HepG2 (cell line): ENCODE measurements at regions not wholly inside any gene's neighbourhood (a gene's known extent, or its start where the extent isn't known, plus 50 kb on each side); places are given as distances from the start of the nearest gene placed in this dataset.

ENCODE experiments used
- ATAC-seq: fragments of 200-7000 bp; cut with Tn5 transposase; 3 replicates; pipeline ENCODE4 v1.9.1; 2020; ENCODE audit warnings: mild to moderate bottlenecking, moderate library complexity
- BruUV-seq: library from RNA; stranded (reverse); fragments of 400-500 nt; replicated peaks from 2 replicates; lab custom pipeline; 2021; lab: Mats Ljungman, UMichigan
- CTCF ChIA-PET: fragments of 300-600 bp; formaldehyde crosslinking; extraction: SDS; loops from one replicate; lab custom pipeline; 2021; ENCODE audit warnings: low total read pairs, inconsistent platforms, low intra/inter-chr PET ratio; lab: Yijun Ruan, JAX
- POLR2A ChIA-PET: fragments of 350-600 bp; sonication (Branson Sonifier 250); formaldehyde crosslinking; loops from one replicate; lab custom pipeline; 2020; ENCODE audit warnings: antibody characterized with exemption, inconsistent platforms; lab: Yijun Ruan, JAX
- DNase-seq: peaks from one replicate; pipeline ENCODE4 v3.0.0-alpha.2; 2015; ENCODE audit warnings: low spot score
- FAIRE-seq: peaks from 3 replicates; lab custom pipeline; 2011; peaks lifted over from hg19 to GRCh38; lab: Jason Lieb, UNC
- H2AFZ ChIP-seq: one replicate; pipeline ENCODE4 v1.6.1; 2011; ENCODE audit warnings: low read length, inconsistent platforms
- H3K27ac ChIP-seq: fragments of 300-600 bp; 3 replicates; pipeline ENCODE4 v1.8.0; 2011; ENCODE audit warnings: mixed run types, mild to moderate bottlenecking, mixed read lengths, low read length, inconsistent platforms; ENCODE audit not compliant: insufficient read depth; ENCODE audit errors: extremely low read length
- H3K27me3 ChIP-seq, 2 experiments: fragments of 200-600 bp in 1 of 2; 2 replicates in 1 of 2; 3 replicates in 1 of 2; pipeline versions ENCODE4 v1.6.0 to v1.8.0; 2011; ENCODE audit warnings: low read length in 2 of 2, mild to moderate bottlenecking in 2 of 2, moderate library complexity in 2 of 2, inconsistent platforms in 1 of 2; ENCODE audit not compliant: insufficient read depth in 2 of 2, control insufficient read depth in 1 of 2
- H3K36me3 ChIP-seq, 2 experiments: fragments of 200-600 bp in 1 of 2; replicated peaks in 1 of 2; 2 replicates in 1 of 2; 3 replicates in 1 of 2; pipeline versions ENCODE4 v1.5.1 to v1.8.0; 2011; ENCODE audit warnings: low read length in 2 of 2, inconsistent platforms in 1 of 2; ENCODE audit not compliant: insufficient read depth in 2 of 2, control insufficient read depth in 1 of 2
- H3K4me1 ChIP-seq: 2 replicates; pipeline ENCODE4 v1.5.1; 2012; ENCODE audit warnings: low read length, inconsistent platforms; ENCODE audit not compliant: insufficient read depth
- H3K4me2 ChIP-seq: 2 replicates; pipeline ENCODE4 v1.6.0; 2011; ENCODE audit warnings: low read depth, low read length, inconsistent platforms
- H3K4me3 ChIP-seq, 3 experiments: fragments of 200-600 bp in 1 of 3; sonication (generic), shearing (Covaris generic) in 1 of 3; replicated peaks in 1 of 3; 2 replicates each; pipeline ENCODE4 v1.5.1; 2011 to 2016; ENCODE audit warnings: low read length in 3 of 3, inconsistent platforms in 2 of 3, low read depth in 2 of 3, mild to moderate bottlenecking in 2 of 3, control low read depth in 1 of 3, mixed read lengths in 1 of 3; ENCODE audit not compliant: insufficient read depth in 1 of 3
- H3K79me2 ChIP-seq: one replicate; pipeline ENCODE4 v1.6.1; 2011; ENCODE audit warnings: low read length, inconsistent platforms; ENCODE audit not compliant: insufficient read depth
- H3K9ac ChIP-seq: 2 replicates; pipeline ENCODE4 v1.6.0; 2011; ENCODE audit warnings: mild to moderate bottlenecking, low read depth, low read length, inconsistent platforms; ENCODE audit not compliant: insufficient read depth
- H3K9me3 ChIP-seq: 2 replicates; pipeline ENCODE4 v1.5.1; 2012; ENCODE audit warnings: mild to moderate bottlenecking, low read length
- H4K20me1 ChIP-seq: 2 replicates; pipeline ENCODE4 v1.6.0; 2011; ENCODE audit warnings: inconsistent platforms, mild to moderate bottlenecking, low read length, moderate library complexity; ENCODE audit not compliant: insufficient read depth
- MTF2 ChIP-seq: sonication (generic); formaldehyde crosslinking; IDR thresholded peaks from 2 replicates; pipeline ENCODE4 v1.5.0; 2020; ENCODE audit warnings: missing genetic modification reagents, borderline replicate concordance
- PITX1 ChIP-seq: sonication (generic); formaldehyde crosslinking; IDR thresholded peaks from 2 replicates; pipeline ENCODE4 v1.5.1; 2020; ENCODE audit warnings: mild to moderate bottlenecking, missing genetic modification reagents
- RNF2 ChIP-seq: fragments of 450-650 bp; conservative IDR thresholded peaks from 2 replicates; pipeline ENCODE4 v1.6.1; 2016; ENCODE audit warnings: low read depth
- ZNF10 ChIP-seq: sonication (generic); formaldehyde crosslinking; IDR thresholded peaks from 2 replicates; pipeline ENCODE4 v1.4.0; 2020; ENCODE audit warnings: mild to moderate bottlenecking, low read depth, missing genetic modification reagents, borderline replicate concordance
- WGBS: methylation state at CpG from one replicate; pipeline ENCODE4 v1.1.6; 2017; ENCODE audit warnings: low lambda C conversion rate; 5-methylcytosine and 5-hydroxymethylcytosine counted together
- in situ Hi-C: cut with HindIII; loops from 2 replicates; pipeline ENCODE4 v1.10.0; 2017; ENCODE audit warnings: low pct_unique_long_range_greater_than_20kb; ENCODE audit not compliant: extremely low pct_ligation_motif_present
- intact Hi-C: fragments of 100-400 bp; cut with micrococcal nuclease; formaldehyde crosslinking; loops from one replicate; pipeline ENCODE4 v1.10.0; 2022; ENCODE audit not compliant: unreplicated experiment
- TF ChIP-seq, protein P1 (sequence below): sonication (generic); formaldehyde crosslinking; IDR thresholded peaks from 2 replicates; pipeline ENCODE4 v1.5.0; 2020; ENCODE audit warnings: mild to moderate bottlenecking, missing genetic modification reagents, moderate library complexity
- TF ChIP-seq, protein P2 (sequence below): sonication (generic); formaldehyde crosslinking; IDR thresholded peaks from 2 replicates; pipeline ENCODE4 v1.5.0; 2020; ENCODE audit warnings: mild to moderate bottlenecking, missing genetic modification reagents
- TF ChIP-seq, protein P3 (sequence below): sonication (generic); formaldehyde crosslinking; IDR thresholded peaks from 2 replicates; pipeline ENCODE4 v1.4.0; 2020; ENCODE audit warnings: missing genetic modification reagents, borderline replicate concordance

DNA sequence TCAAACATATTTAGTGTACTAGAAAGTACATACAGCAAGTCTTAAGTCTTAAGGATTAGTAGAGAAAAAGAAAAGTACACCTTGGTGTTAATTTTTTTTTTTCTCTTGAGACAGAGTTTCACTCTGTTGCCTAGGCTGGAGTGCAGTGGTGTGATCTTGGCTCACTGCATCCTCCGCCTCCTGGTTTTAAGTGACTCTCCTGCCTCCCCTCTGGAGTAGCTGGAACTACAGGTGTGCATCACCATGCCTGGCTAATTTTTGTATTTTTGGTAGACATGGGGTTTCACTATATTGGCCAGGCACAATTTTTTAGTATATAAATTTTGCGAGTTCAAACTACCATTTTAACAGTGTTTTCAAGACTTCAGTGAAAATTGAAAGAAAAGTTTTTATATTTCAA, 1941.1 kb upstream of the CDH6 start:
- Histone ChIP-seq H3K27ac (no peak overlapping the region), H4K20me1 (no peaks in the 10 kb centered on the region), H3K9ac (no peak overlapping the region), H3K4me3 (no peak overlapping the region), H3K79me2 (no peaks in the 10 kb centered on the region)
- 0% methylated on average over 2 of the region's 2 CpGs for WGBS
- ATAC-seq, result no peak
- ChIA-PET CTCF (no interaction called here), POLR2A (no interaction called here)
- intact Hi-C loops, result no loop called here
- TF ChIP-seq, protein P1, sequence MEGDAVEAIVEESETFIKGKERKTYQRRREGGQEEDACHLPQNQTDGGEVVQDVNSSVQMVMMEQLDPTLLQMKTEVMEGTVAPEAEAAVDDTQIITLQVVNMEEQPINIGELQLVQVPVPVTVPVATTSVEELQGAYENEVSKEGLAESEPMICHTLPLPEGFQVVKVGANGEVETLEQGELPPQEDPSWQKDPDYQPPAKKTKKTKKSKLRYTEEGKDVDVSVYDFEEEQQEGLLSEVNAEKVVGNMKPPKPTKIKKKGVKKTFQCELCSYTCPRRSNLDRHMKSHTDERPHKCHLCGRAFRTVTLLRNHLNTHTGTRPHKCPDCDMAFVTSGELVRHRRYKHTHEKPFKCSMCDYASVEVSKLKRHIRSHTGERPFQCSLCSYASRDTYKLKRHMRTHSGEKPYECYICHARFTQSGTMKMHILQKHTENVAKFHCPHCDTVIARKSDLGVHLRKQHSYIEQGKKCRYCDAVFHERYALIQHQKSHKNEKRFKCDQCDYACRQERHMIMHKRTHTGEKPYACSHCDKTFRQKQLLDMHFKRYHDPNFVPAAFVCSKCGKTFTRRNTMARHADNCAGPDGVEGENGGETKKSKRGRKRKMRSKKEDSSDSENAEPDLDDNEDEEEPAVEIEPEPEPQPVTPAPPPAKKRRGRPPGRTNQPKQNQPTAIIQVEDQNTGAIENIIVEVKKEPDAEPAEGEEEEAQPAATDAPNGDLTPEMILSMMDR (CRISPR knock-in tag), result 0 out of 2 replicates have a peak, but pooled peaks have one; percentile 12
- TF ChIP-seq, protein P2, sequence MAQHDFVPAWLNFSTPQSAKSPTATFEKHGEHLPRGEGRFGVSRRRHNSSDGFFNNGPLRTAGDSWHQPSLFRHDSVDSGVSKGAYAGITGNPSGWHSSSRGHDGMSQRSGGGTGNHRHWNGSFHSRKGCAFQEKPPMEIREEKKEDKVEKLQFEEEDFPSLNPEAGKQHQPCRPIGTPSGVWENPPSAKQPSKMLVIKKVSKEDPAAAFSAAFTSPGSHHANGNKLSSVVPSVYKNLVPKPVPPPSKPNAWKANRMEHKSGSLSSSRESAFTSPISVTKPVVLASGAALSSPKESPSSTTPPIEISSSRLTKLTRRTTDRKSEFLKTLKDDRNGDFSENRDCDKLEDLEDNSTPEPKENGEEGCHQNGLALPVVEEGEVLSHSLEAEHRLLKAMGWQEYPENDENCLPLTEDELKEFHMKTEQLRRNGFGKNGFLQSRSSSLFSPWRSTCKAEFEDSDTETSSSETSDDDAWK (CRISPR knock-in tag), result no peak
- TF ChIP-seq, all 625 proteins: peak for 1
- in situ Hi-C loops, result no loop called here
- DNase-seq (peak; percentile 1), FAIRE-seq (no peak)
- Histone ChIP-seq H3K4me1 (no peaks in the 10 kb centered on the region), H2AFZ (no peak overlapping the region), H3K36me3 (no peaks in the 10 kb centered on the region), H3K27me3 (no peaks in the 10 kb centered on the region), H3K4me2 (no peak overlapping the region), H3K9me3 (no peaks in the 10 kb centered on the region)
- no TSS peak for BruUV-seq

GRCh38 chr5:29247346-29248028, 1946.0 kb upstream of the CDH6 start:
- no TSS peak for BruUV-seq
- no peak overlapping the region for H3K4me2 ChIP-seq
- TF ChIP-seq PITX1 (CRISPR knock-in tag) (no peak), RNF2 (no peak), ZNF10 (no peak), MTF2 (no peak)
- TF ChIP-seq, protein P3, sequence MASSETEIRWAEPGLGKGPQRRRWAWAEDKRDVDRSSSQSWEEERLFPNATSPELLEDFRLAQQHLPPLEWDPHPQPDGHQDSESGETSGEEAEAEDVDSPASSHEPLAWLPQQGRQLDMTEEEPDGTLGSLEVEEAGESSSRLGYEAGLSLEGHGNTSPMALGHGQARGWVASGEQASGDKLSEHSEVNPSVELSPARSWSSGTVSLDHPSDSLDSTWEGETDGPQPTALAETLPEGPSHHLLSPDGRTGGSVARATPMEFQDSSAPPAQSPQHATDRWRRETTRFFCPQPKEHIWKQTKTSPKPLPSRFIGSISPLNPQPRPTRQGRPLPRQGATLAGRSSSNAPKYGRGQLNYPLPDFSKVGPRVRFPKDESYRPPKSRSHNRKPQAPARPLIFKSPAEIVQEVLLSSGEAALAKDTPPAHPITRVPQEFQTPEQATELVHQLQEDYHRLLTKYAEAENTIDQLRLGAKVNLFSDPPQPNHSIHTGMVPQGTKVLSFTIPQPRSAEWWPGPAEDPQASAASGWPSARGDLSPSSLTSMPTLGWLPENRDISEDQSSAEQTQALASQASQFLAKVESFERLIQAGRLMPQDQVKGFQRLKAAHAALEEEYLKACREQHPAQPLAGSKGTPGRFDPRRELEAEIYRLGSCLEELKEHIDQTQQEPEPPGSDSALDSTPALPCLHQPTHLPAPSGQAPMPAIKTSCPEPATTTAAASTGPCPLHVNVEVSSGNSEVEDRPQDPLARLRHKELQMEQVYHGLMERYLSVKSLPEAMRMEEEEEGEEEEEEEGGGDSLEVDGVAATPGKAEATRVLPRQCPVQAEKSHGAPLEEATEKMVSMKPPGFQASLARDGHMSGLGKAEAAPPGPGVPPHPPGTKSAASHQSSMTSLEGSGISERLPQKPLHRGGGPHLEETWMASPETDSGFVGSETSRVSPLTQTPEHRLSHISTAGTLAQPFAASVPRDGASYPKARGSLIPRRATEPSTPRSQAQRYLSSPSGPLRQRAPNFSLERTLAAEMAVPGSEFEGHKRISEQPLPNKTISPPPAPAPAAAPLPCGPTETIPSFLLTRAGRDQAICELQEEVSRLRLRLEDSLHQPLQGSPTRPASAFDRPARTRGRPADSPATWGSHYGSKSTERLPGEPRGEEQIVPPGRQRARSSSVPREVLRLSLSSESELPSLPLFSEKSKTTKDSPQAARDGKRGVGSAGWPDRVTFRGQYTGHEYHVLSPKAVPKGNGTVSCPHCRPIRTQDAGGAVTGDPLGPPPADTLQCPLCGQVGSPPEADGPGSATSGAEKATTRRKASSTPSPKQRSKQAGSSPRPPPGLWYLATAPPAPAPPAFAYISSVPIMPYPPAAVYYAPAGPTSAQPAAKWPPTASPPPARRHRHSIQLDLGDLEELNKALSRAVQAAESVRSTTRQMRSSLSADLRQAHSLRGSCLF (CRISPR knock-in tag), result no peak

More at GRCh38 chr5:29247346-29248028, 1946.0 kb upstream of the CDH6 start:
- in situ Hi-C loops (no loop called here), intact Hi-C loops (no loop called here)
- POLR2A ChIA-PET, result no interaction called here
- Histone ChIP-seq H2AFZ (no peak overlapping the region), H3K27me3 (no peaks in the 10 kb centered on the region), H3K4me1 (no peaks in the 10 kb centered on the region), H4K20me1 (no peaks in the 10 kb centered on the region), H3K27ac (no peak overlapping the region), H3K9ac (no peak overlapping the region), H3K4me3 (no peak overlapping the region), H3K79me2 (no peaks in the 10 kb centered on the region), H3K9me3 (no peaks in the 10 kb centered on the region), H3K36me3 (no peaks in the 10 kb centered on the region)
- CTCF ChIA-PET, result no interaction called here
- no peak for ATAC-seq
- 0% methylated on average over 2 of the region's 2 CpGs for WGBS
- FAIRE-seq, result no peak
- no peak for DNase-seq
